ENCODE measurements at regions not wholly inside any gene's neighbourhood (a gene's known extent, or its start where the extent isn't known, plus 50 kb on each side); places are given as distances from the start of the nearest gene placed in this dataset.

DNA sequence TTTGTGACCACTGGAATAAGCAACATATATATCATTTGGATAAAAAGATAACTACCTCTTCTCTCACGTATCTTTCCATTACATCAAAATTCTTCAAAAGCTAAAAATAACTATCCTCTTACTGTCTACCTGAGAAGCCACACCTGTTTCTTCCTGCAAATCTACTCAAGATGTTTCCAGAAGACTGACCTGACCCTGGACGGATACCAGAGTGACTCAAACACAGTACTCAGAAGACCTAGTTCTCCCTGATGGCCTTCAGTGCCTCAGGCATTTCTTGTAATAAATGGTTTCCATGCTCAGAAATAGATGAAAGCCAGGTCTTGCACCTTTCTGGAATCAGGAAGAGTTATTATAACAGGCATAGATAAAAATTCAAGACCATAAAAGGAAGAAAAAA, 245.9 kb upstream of the PIK3R1 start:
- Mint-ChIP-seq H3K9me3 (ENCODE audit: unreplicated experiment) (no peaks in the 10 kb centered on the region), H3K27me3 (ENCODE audit: unreplicated experiment) (no peaks in the 10 kb centered on the region), H3K27ac (ENCODE audit: unreplicated experiment) (no peak overlapping the region), H3K4me3 (ENCODE audit: unreplicated experiment) (no peak overlapping the region), H3K36me3 (ENCODE audit: unreplicated experiment) (no peaks in the 10 kb centered on the region), H3K4me1 (ENCODE audit: unreplicated experiment) (peaks cover 10% of the 10 kb centered on the region)
- TF ChIP-seq CTCF (IDR thresholded peaks at IDR 0.05): no peak
- DNase-seq (ENCODE audit: extremely low spot score, unreplicated experiment): no peak

DNA sequence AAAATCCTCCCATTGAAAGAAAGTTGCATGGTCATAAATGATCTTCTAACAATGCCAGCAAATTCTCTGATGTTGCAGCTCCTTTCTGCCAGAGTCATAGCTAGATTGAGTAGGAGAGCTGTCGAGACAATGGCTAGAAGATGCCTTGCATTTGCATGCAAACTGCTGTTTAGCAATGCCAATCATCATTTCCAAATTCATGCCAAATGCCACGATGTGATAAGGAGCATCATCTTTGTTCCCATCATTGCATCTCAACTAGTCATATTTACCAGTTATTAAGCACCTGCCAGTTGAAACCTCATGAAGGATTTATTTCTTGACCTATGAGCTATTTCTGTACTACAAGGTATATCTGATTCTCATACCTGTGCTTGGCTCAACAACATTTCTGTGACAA, 246.4 kb upstream of the PIK3R1 start:
- DNase-seq (ENCODE audit: extremely low spot score, unreplicated experiment): no peak
- TF ChIP-seq CTCF (IDR thresholded peaks at IDR 0.05): no peak
- H3K36me3 Mint-ChIP-seq (ENCODE audit: unreplicated experiment): no peaks in the 10 kb centered on the region
- no peaks in the 10 kb centered on the region for H3K27me3 Mint-ChIP-seq (ENCODE audit: unreplicated experiment)
- H3K4me1 Mint-ChIP-seq (ENCODE audit: unreplicated experiment): peaks cover 10% of the 10 kb centered on the region
- H3K27ac Mint-ChIP-seq (ENCODE audit: unreplicated experiment): no peak overlapping the region
- H3K4me3 Mint-ChIP-seq (ENCODE audit: unreplicated experiment): no peak overlapping the region
- H3K9me3 Mint-ChIP-seq (ENCODE audit: unreplicated experiment): no peaks in the 10 kb centered on the region

- Mint-ChIP-seq H3K36me3 (ENCODE audit: unreplicated experiment) (no peaks in the 10 kb centered on the region), H3K27ac (ENCODE audit: unreplicated experiment) (no peak overlapping the region), H3K4me1 (ENCODE audit: unreplicated experiment) (peaks cover 8% of the 10 kb centered on the region), H3K4me3 (ENCODE audit: unreplicated experiment) (no peak overlapping the region), H3K27me3 (ENCODE audit: unreplicated experiment) (peaks cover 10% of the 10 kb centered on the region), H3K9me3 (ENCODE audit: unreplicated experiment) (no peaks in the 10 kb centered on the region)
- TF ChIP-seq CTCF (IDR thresholded peaks at IDR 0.05): no peak
- no peak for DNase-seq (ENCODE audit: extremely low spot score, unreplicated experiment)
Observed at GRCh38 chr5:67966712-67967111, 248.8 kb upstream of the PIK3R1 start.

DNA sequence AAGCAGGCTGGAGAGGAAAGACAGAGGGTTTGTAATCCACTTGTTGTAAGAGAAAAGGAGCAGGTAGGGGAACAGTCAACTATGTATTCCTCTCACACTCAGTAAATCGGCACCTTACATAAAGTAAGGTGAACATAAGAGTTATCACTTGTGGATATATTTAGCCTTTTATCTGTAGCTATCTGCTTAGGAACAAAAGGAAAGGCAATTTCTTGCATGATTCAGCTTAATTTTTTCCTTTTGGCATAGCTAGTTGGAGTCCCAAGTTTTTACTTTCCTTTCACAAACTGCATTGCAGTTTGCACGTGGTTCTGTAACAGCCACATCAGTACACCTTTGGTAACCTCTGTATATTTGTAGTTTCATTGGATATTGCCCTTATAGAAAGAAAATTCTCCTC, 250.9 kb upstream of the PIK3R1 start:
- Mint-ChIP-seq H3K4me3 (ENCODE audit: unreplicated experiment) (no peak overlapping the region), H3K27me3 (ENCODE audit: unreplicated experiment) (peaks cover 10% of the 10 kb centered on the region), H3K9me3 (ENCODE audit: unreplicated experiment) (no peaks in the 10 kb centered on the region), H3K36me3 (ENCODE audit: unreplicated experiment) (no peaks in the 10 kb centered on the region), H3K27ac (ENCODE audit: unreplicated experiment) (no peak overlapping the region), H3K4me1 (ENCODE audit: unreplicated experiment) (peaks cover 2% of the 10 kb centered on the region)
- TF ChIP-seq CTCF (IDR thresholded peaks at IDR 0.05): no peak
- no peak for DNase-seq (ENCODE audit: extremely low spot score, unreplicated experiment)

DNA sequence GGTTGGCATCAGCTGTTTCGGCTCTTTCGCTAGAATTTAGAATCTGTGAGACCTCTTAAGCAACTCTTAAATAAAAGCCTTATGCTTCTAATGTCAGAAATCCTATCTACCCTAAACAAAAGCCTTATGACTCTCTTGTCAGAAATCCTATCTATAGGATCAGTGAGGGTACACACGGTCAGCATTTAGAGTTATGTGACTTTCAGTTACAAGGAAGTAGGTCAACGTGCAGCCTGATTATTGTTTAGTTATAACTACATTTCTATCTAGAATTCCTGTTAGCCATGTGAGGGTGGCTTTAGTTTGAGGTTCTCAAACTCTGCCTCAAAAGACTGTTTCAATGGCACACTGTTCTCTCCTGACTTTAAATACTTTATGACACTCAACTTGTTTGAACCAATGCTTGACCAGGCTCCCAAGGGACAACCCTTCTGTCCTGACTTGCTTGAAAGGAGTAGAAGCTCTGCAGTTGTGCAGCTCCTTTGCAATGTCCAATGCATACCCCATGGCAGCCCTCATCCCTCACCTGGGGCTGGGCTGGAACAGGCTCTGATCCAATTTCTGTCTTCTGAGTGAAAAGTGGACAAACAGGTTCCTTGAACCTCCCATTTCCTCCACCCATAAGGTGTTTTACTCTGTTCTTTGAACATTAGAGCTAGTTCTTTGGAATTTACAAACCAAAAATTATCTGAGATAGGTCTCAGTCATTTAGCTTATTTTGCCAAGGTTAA, 251.6 kb upstream of the PIK3R1 start:
- DNase-seq (ENCODE audit: extremely low spot score, unreplicated experiment): no peak
- Mint-ChIP-seq H3K4me3 (ENCODE audit: unreplicated experiment) (no peak overlapping the region), H3K36me3 (ENCODE audit: unreplicated experiment) (no peaks in the 10 kb centered on the region), H3K9me3 (ENCODE audit: unreplicated experiment) (no peaks in the 10 kb centered on the region), H3K27ac (ENCODE audit: unreplicated experiment) (no peak overlapping the region), H3K27me3 (ENCODE audit: unreplicated experiment) (peaks cover 13% of the 10 kb centered on the region), H3K4me1 (ENCODE audit: unreplicated experiment) (peaks cover 2% of the 10 kb centered on the region)
- no peak for TF ChIP-seq CTCF (IDR thresholded peaks at IDR 0.05)

All from osteocyte (in vitro differentiated cells).